Upper lobe of right lung (tissue), 1 donor: ENCODE measurements at regions not wholly inside any gene's neighbourhood (a gene's known extent, or its start where the extent isn't known, plus 50 kb on each side); places are given as distances from the start of the nearest gene placed in this dataset.

Source experiments
- ATAC-seq: fragments of 200-7000 bp; cut with Tn5 transposase; one replicate; pipeline ENCODE4 v1.9.1; 2020; ENCODE audit warnings: mild to moderate bottlenecking, moderate library complexity
- DNase-seq: peaks from one replicate; pipeline ENCODE4 v3.0.0-alpha.2; 2020
- H3K27ac ChIP-seq: fragments of 200-600 bp; one replicate; pipeline ENCODE4 v1.8.0; 2022
- H3K27me3 ChIP-seq: fragments of 200-600 bp; one replicate; pipeline ENCODE4 v1.8.0; 2022; ENCODE audit warnings: mild to moderate bottlenecking
- H3K36me3 ChIP-seq: fragments of 200-600 bp; one replicate; pipeline ENCODE4 v1.8.0; 2022
- H3K4me1 ChIP-seq: fragments of 200-600 bp; one replicate; pipeline ENCODE4 v1.8.0; 2022
- H3K4me3 ChIP-seq: fragments of 200-600 bp; one replicate; pipeline ENCODE4 v1.8.0; 2022; ENCODE audit warnings: mild to moderate bottlenecking
- H3K9me3 ChIP-seq: fragments of 200-600 bp; one replicate; pipeline ENCODE4 v1.8.0; 2022
- CTCF ChIP-seq: fragments of 200-600 bp; IDR thresholded peaks from one replicate; pipeline ENCODE4 v1.8.0; 2022; ENCODE audit warnings: antibody characterized with exemption
- intact Hi-C: fragments of 100-400 bp; cut with DNase I; formaldehyde crosslinking; loops from one replicate; pipeline ENCODE4 v1.11.0; 2022
- donor health status: DM: no; HTN: yes; CAD: no; lungs with severe emphysema.

DNA sequence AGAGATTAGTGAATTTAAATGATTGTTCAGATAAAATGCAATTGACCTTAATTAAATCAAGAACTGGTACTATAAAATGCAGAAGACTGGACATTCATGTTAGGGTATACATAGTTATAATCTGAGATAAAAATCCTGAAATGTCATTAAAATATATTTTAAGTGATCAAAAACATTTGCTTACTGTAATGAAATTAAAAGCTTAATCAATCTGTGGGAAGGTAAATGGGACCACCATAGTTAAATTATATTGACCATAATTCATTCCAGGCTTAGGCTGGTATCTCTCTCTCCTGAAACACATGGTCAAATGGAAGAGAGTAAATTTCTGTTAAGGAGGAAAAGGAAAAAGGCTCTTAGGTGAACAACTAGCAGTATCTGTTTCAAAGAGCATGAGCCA, 474.4 kb downstream of the C4orf33 start:
- no peaks in the 10 kb centered on the region for H3K27me3 ChIP-seq
- ATAC-seq (no peak), DNase-seq (no peak)
- no peaks in the 10 kb centered on the region for H3K4me1 ChIP-seq
- H3K27ac ChIP-seq: no peak overlapping the region
- no peaks in the 10 kb centered on the region for H3K9me3 ChIP-seq
- H3K4me3 ChIP-seq: no peak overlapping the region
- intact Hi-C loops: no loop called here
- no peak for TF ChIP-seq CTCF
- no peaks in the 10 kb centered on the region for H3K36me3 ChIP-seq

- H3K4me3 ChIP-seq: no peak overlapping the region
- H3K27me3 ChIP-seq: no peaks in the 10 kb centered on the region
- no peak overlapping the region for H3K27ac ChIP-seq
- no peak for DNase-seq
- H3K4me1 ChIP-seq: no peaks in the 10 kb centered on the region
- no peaks in the 10 kb centered on the region for H3K9me3 ChIP-seq
- intact Hi-C loops: no loop called here
- no peaks in the 10 kb centered on the region for H3K36me3 ChIP-seq
- ATAC-seq: no peak
- TF ChIP-seq CTCF: no peak
Measured at GRCh38 chr4:129578336-129578735, 482.4 kb downstream of the C4orf33 start.

DNA sequence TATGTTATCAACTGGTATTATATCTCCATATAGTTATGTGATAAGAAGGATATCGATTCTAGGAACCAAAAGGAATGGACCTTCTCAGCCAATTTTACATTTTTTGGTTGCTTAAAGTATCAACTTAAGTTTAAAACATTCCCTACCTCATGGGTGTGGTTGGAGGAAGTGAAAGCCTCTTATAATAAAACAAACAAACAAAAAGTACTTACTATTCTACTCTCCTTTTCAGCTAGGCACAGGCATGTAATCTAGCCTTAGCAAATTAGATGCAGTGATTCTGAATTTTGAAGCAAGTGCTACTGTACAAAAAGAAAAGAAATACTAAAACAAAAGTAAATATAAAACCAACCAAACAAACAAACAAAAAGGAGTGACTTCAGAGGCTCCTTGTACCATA, 485.4 kb downstream of the C4orf33 start:
- ATAC-seq (peak; percentile 61), DNase-seq (no peak)
- TF ChIP-seq CTCF: no peak
- no peaks in the 10 kb centered on the region for H3K9me3 ChIP-seq
- H3K36me3 ChIP-seq: no peaks in the 10 kb centered on the region
- no peaks in the 10 kb centered on the region for H3K27me3 ChIP-seq
- intact Hi-C loops: no loop called here
- H3K4me1 ChIP-seq: no peaks in the 10 kb centered on the region
- H3K27ac ChIP-seq: no peak overlapping the region
- no peak overlapping the region for H3K4me3 ChIP-seq

GRCh38 chr4:129583868-129584267, 487.9 kb downstream of the C4orf33 start:
- Histone ChIP-seq H3K27me3 (no peaks in the 10 kb centered on the region), H3K4me3 (no peak overlapping the region), H3K4me1 (no peaks in the 10 kb centered on the region), H3K36me3 (no peaks in the 10 kb centered on the region), H3K27ac (no peak overlapping the region), H3K9me3 (no peaks in the 10 kb centered on the region)
- TF ChIP-seq CTCF: no peak
- intact Hi-C loops: no loop called here
- ATAC-seq (no peak), DNase-seq (no peak)

GRCh38 chr4:129598582-129598981, 502.6 kb downstream of the C4orf33 start:
- DNase-seq: no peak
- intact Hi-C loops: no loop called here
- Histone ChIP-seq H3K4me3 (no peak overlapping the region), H3K27me3 (no peaks in the 10 kb centered on the region), H3K36me3 (no peaks in the 10 kb centered on the region), H3K27ac (no peak overlapping the region), H3K4me1 (no peaks in the 10 kb centered on the region), H3K9me3 (no peaks in the 10 kb centered on the region)
- no peak for ATAC-seq
- TF ChIP-seq CTCF: no peak

- DNase-seq (no peak), ATAC-seq (no peak)
- H3K4me3 ChIP-seq: no peak overlapping the region
- H3K27me3 ChIP-seq: no peaks in the 10 kb centered on the region
- no peaks in the 10 kb centered on the region for H3K9me3 ChIP-seq
- intact Hi-C loops: no loop called here
- H3K4me1 ChIP-seq: no peaks in the 10 kb centered on the region
- H3K36me3 ChIP-seq: no peaks in the 10 kb centered on the region
- H3K27ac ChIP-seq: no peak overlapping the region
- no peak for TF ChIP-seq CTCF
Measured at GRCh38 chr4:129600898-129601297, 504.9 kb downstream of the C4orf33 start.
